Uterus (tissue), 3 donors: ENCODE measurements at regions not wholly inside any gene's neighbourhood (a gene's known extent, or its start where the extent isn't known, plus 50 kb on each side); places are given as distances from the start of the nearest gene placed in this dataset.

ENCODE experiments used
- DNase-seq, 2 donors: peaks; one replicate each; pipeline ENCODE4 v3.0.0-alpha.2; 2019 to 2020
- H3K27ac ChIP-seq, 2 donors: fragments of 200-600 bp; sonication (generic); 1 replicate in 1 of 2; 2 replicates in 1 of 2; pipeline ENCODE4 v1.5.1; 2016 to 2018
- H3K27me3 ChIP-seq, 2 donors: fragments of 200-600 bp; sonication (generic); one replicate each; pipeline ENCODE4 v1.5.1; 2018 to 2019; ENCODE audit warnings: control low read depth in 1 of 2
- H3K36me3 ChIP-seq, 2 donors: fragments of 200-600 bp; sonication (generic); one replicate each; pipeline ENCODE4 v1.5.1; 2019; ENCODE audit warnings: control low read depth in 1 of 2
- H3K4me1 ChIP-seq, 2 donors: fragments of 200-600 bp; sonication (generic); one replicate each; pipeline ENCODE4 v1.5.1; 2018 to 2019; ENCODE audit warnings: control low read depth in 1 of 2
- H3K4me3 ChIP-seq, 2 donors: fragments of 200-600 bp; sonication (generic); 1 replicate in 1 of 2; 2 replicates in 1 of 2; pipeline ENCODE4 v1.5.1; 2018 to 2019; ENCODE audit warnings: mild to moderate bottlenecking in 1 of 2
- H3K9me3 ChIP-seq, 2 donors: fragments of 200-600 bp; sonication (generic); one replicate each; pipeline ENCODE4 v1.5.1; 2019; ENCODE audit warnings: control low read depth in 1 of 2
- CTCF ChIP-seq, 4 experiments: fragments of 200-600 bp in 2 of 4; fragments of 450-650 bp in 2 of 4; sonication (generic) in 2 of 4; IDR thresholded peaks; one replicate each; pipeline ENCODE4 v1.5.1; 2016 to 2019; ENCODE audit warnings: antibody characterized with exemption in 4 of 4, mild to moderate bottlenecking in 2 of 4, moderate library complexity in 1 of 4
- POLR2A ChIP-seq, 2 donors: fragments of 450-650 bp; IDR thresholded peaks; one replicate each; pipeline ENCODE4 v1.6.1; 2016; ENCODE audit warnings: antibody characterized with exemption in 2 of 2, mild to moderate bottlenecking in 1 of 2, moderate library complexity in 1 of 2
- intact Hi-C: fragments of 100-400 bp; cut with DNase I; formaldehyde crosslinking; loops from one replicate; pipeline ENCODE4 v1.15.1; 2023; ENCODE audit warnings: low total_unique reads
- donor health status: DM: yes; HTN: yes; CAD: no.

GRCh38 chr10:7507887-7508726 is 97.3 kb upstream of the SFMBT2 start:
- no peaks in the 10 kb centered on the region for H3K27me3 ChIP-seq
- H3K4me3 ChIP-seq, result no peak overlapping the region
- H3K4me1 ChIP-seq, result no peaks in the 10 kb centered on the region
- TF ChIP-seq CTCF (IDR thresholded peaks at IDR 0.05) (no peak), POLR2A (IDR thresholded peaks at IDR 0.05) (no peak)
- H3K27ac ChIP-seq, result no peak overlapping the region
- H3K9me3 ChIP-seq, result no peaks in the 10 kb centered on the region
- H3K36me3 ChIP-seq, result no peaks in the 10 kb centered on the region
- no peak for DNase-seq
- intact Hi-C loops, result no loop called here

- H3K36me3 ChIP-seq, result no peaks in the 10 kb centered on the region
- TF ChIP-seq POLR2A (IDR thresholded peaks at IDR 0.05) (no peak), CTCF (IDR thresholded peaks at IDR 0.05) (no peak)
- no peaks in the 10 kb centered on the region for H3K27me3 ChIP-seq
- H3K9me3 ChIP-seq, result no peaks in the 10 kb centered on the region
- no peaks in the 10 kb centered on the region for H3K4me1 ChIP-seq
- intact Hi-C loops, result no loop called here
- H3K4me3 ChIP-seq, result no peak overlapping the region
- no peak overlapping the region for H3K27ac ChIP-seq
- DNase-seq, result no peak
These were observed 95.7 kb upstream of the SFMBT2 start for GRCh38 chr10:7506571-7506970.

- DNase-seq, result no peak
- H3K4me3 ChIP-seq, result no peak overlapping the region
- intact Hi-C loops, result no loop called here
- no peak overlapping the region for H3K27ac ChIP-seq
- no peaks in the 10 kb centered on the region for H3K9me3 ChIP-seq
- no peaks in the 10 kb centered on the region for H3K27me3 ChIP-seq
- no peak for TF ChIP-seq POLR2A (IDR thresholded peaks at IDR 0.05)
- no peak for TF ChIP-seq CTCF (IDR thresholded peaks at IDR 0.05)
- no peaks in the 10 kb centered on the region for H3K36me3 ChIP-seq
- no peaks in the 10 kb centered on the region for H3K4me1 ChIP-seq
These were observed 94.4 kb upstream of the SFMBT2 start for GRCh38 chr10:7505196-7505595.

DNA sequence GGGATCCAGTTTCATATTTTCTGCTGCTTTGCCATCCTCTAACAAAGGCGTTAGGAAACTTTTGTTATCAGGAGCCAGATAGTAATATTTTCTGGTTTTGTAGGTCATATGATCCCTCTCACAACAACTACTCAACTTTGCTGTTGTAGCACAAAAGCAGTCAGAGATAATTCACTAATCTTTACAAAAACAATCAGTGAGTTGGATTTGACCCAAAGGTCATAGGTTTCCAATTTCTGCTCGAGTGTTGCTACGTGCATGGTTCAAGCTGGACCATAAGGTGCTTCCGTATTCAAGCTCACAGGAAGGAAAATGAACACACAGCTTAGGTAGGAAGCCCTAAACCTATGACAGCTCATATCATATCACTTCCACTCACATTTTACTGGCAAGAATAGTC is 92.4 kb upstream of the SFMBT2 start:
- H3K4me1 ChIP-seq, result no peaks in the 10 kb centered on the region
- no peaks in the 10 kb centered on the region for H3K27me3 ChIP-seq
- intact Hi-C loops, result no loop called here
- H3K36me3 ChIP-seq, result no peaks in the 10 kb centered on the region
- no peak overlapping the region for H3K4me3 ChIP-seq
- no peak overlapping the region for H3K27ac ChIP-seq
- TF ChIP-seq POLR2A (IDR thresholded peaks at IDR 0.05) (no peak), CTCF (IDR thresholded peaks at IDR 0.05) (no peak)
- no peak for DNase-seq
- H3K9me3 ChIP-seq, result no peaks in the 10 kb centered on the region

- Histone ChIP-seq H3K9me3 (no peaks in the 10 kb centered on the region), H3K27ac (no peak overlapping the region), H3K36me3 (no peaks in the 10 kb centered on the region), H3K27me3 (no peaks in the 10 kb centered on the region), H3K4me1 (no peaks in the 10 kb centered on the region), H3K4me3 (no peak overlapping the region)
- DNase-seq, result no peak
- TF ChIP-seq POLR2A (IDR thresholded peaks at IDR 0.05), result no peak
- no peak for TF ChIP-seq CTCF (IDR thresholded peaks at IDR 0.05)
- intact Hi-C loops, result no loop called here
These were observed 90.3 kb upstream of the SFMBT2 start for GRCh38 chr10:7501157-7501556.
